Hepatocyte (in vitro differentiated cells): ENCODE measurements at regions not wholly inside any gene's neighbourhood (a gene's known extent, or its start where the extent isn't known, plus 50 kb on each side); places are given as distances from the start of the nearest gene placed in this dataset.

Experiments used
- DNase-seq: peaks from one replicate; pipeline ENCODE4 v3.0.0-alpha.2; 2016; ENCODE audit warnings: low spot score
- H2AFZ ChIP-seq: fragments of 200-600 bp; sonication (generic); 2 replicates; pipeline ENCODE4 v1.6.0; 2016; ENCODE audit warnings: antibody characterized with exemption, mild to moderate bottlenecking
- H3K27ac ChIP-seq: fragments of 200-600 bp; sonication (generic); 2 replicates; pipeline ENCODE4 v1.5.1; 2016; ENCODE audit warnings: mild to moderate bottlenecking
- H3K27me3 ChIP-seq: fragments of 200-600 bp; sonication (generic); 2 replicates; pipeline ENCODE4 v1.6.1; 2016
- H3K36me3 ChIP-seq: fragments of 200-600 bp; sonication (generic); replicated peaks from 2 replicates; pipeline ENCODE4 v1.5.1; 2016; ENCODE audit warnings: low read depth; ENCODE audit not compliant: insufficient read depth
- H3K4me1 ChIP-seq: fragments of 200-600 bp; sonication (generic); 2 replicates; pipeline ENCODE4 v1.5.1; 2016; ENCODE audit warnings: mild to moderate bottlenecking, moderate library complexity; ENCODE audit not compliant: insufficient read depth
- H3K4me2 ChIP-seq: fragments of 200-600 bp; sonication (generic); 2 replicates; pipeline ENCODE4 v1.6.0; 2016
- H3K4me3 ChIP-seq: fragments of 200-600 bp; sonication (generic); 2 replicates; pipeline ENCODE4 v1.5.1; 2016; ENCODE audit warnings: mild to moderate bottlenecking
- H3K79me2 ChIP-seq: fragments of 200-600 bp; sonication (generic); 2 replicates; pipeline ENCODE4 v1.6.0; 2017; ENCODE audit warnings: mild to moderate bottlenecking
- H3K9me2 ChIP-seq: fragments of 200-600 bp; sonication (generic); replicated peaks from 2 replicates; pipeline ENCODE4 v1.6.0; 2017; ENCODE audit warnings: mild to moderate bottlenecking; ENCODE audit not compliant: insufficient read depth
- H3K9me3 ChIP-seq: fragments of 200-600 bp; sonication (generic); 2 replicates; pipeline ENCODE4 v1.5.1; 2016; ENCODE audit warnings: low read depth, mild to moderate bottlenecking
- H4K20me1 ChIP-seq: fragments of 200-600 bp; sonication (generic); 2 replicates; pipeline ENCODE4 v1.6.0; 2016; ENCODE audit warnings: mild to moderate bottlenecking; ENCODE audit not compliant: insufficient read depth, poor library complexity, severe bottlenecking
- EZH2 ChIP-seq: fragments of 200-600 bp; sonication (generic); IDR thresholded peaks from 2 replicates; pipeline ENCODE4 v1.6.1; 2016; ENCODE audit warnings: antibody characterized with exemption, mild to moderate bottlenecking, borderline replicate concordance
- EZH2phosphoT487 ChIP-seq: fragments of 200-600 bp; sonication (generic); IDR thresholded peaks from one replicate; pipeline ENCODE4 v1.6.1; 2018; ENCODE audit warnings: antibody characterized with exemption, mild to moderate bottlenecking, low read depth, moderate library complexity; ENCODE audit not compliant: unreplicated experiment, severe bottlenecking
- WGBS: methylation state at CpG from one replicate; pipeline ENCODE4 v1.1.6; 2016; ENCODE audit warnings: low lambda C conversion rate; ENCODE audit errors: missing lambda C conversion rate; 5-methylcytosine and 5-hydroxymethylcytosine counted together
- TF ChIP-seq, protein P1 (sequence below): fragments of 200-600 bp; sonication (generic); IDR thresholded peaks from 2 replicates; pipeline ENCODE4 v1.5.1; 2016; ENCODE audit warnings: antibody characterized with exemption, mild to moderate bottlenecking; ENCODE audit not compliant: poor library complexity

DNA sequence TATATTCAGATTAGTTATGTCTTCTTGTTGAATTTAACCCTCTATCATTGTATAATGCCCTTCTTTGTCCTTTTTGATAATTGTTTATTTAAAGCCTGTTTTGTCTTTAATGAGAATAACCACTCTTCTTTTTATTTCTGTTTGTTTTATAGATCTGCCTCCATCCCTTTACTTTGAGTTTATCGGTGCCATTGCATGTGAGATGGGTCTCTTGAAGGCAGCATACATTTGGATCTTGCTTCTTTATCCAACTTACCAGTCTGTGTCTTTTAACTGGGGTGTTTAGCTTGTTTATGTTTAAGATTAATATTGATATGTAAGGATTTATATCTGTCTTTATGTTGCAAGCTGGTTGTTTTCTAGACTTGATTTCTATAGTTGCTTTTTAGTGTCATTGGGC lies 115.8 kb downstream of the RTL3 start:
- Histone ChIP-seq H3K4me3 (no peak overlapping the region), H3K4me2 (no peak overlapping the region), H4K20me1 (no peaks in the 10 kb centered on the region), H3K9me3 (no peaks in the 10 kb centered on the region), H3K79me2 (no peaks in the 10 kb centered on the region), H3K27ac (no peak overlapping the region), H3K27me3 (no peaks in the 10 kb centered on the region), H3K9me2 (no peaks in the 10 kb centered on the region), H3K36me3 (no peaks in the 10 kb centered on the region), H2AFZ (no peak overlapping the region), H3K4me1 (no peaks in the 10 kb centered on the region)
- WGBS, result 84% methylated on average over 1 of the region's 1 CpG
- TF ChIP-seq EZH2 (no peak), EZH2phosphoT487 (no peak)
- TF ChIP-seq, protein P1, sequence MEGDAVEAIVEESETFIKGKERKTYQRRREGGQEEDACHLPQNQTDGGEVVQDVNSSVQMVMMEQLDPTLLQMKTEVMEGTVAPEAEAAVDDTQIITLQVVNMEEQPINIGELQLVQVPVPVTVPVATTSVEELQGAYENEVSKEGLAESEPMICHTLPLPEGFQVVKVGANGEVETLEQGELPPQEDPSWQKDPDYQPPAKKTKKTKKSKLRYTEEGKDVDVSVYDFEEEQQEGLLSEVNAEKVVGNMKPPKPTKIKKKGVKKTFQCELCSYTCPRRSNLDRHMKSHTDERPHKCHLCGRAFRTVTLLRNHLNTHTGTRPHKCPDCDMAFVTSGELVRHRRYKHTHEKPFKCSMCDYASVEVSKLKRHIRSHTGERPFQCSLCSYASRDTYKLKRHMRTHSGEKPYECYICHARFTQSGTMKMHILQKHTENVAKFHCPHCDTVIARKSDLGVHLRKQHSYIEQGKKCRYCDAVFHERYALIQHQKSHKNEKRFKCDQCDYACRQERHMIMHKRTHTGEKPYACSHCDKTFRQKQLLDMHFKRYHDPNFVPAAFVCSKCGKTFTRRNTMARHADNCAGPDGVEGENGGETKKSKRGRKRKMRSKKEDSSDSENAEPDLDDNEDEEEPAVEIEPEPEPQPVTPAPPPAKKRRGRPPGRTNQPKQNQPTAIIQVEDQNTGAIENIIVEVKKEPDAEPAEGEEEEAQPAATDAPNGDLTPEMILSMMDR, result no peak
- no peak for DNase-seq

DNA sequence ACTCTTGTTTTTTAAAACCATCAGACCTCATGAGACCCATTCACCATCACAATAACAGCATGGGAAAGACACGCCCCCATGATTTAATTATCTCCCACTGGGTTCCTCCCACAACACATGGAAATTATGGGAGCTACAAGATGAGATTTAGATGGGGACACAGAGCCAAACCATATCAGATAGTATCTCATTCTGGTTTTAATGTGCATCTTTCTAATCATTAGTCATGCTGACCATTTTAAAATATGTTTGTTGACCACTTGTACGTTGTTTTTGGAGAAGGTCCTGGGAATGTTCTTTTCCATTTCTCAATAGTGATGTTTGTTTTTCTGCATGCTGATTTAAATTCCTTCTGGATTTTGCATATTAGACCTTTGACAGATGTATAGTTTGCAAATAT lies 119.0 kb downstream of the RTL3 start:
- no peaks in the 10 kb centered on the region for H3K4me1 ChIP-seq
- no peaks in the 10 kb centered on the region for H3K9me2 ChIP-seq
- no peaks in the 10 kb centered on the region for H3K79me2 ChIP-seq
- TF ChIP-seq EZH2phosphoT487 (no peak), EZH2 (no peak)
- TF ChIP-seq, protein P1, result no peak
- H2AFZ ChIP-seq, result no peak overlapping the region
- H3K4me2 ChIP-seq, result no peak overlapping the region
- no peaks in the 10 kb centered on the region for H3K27me3 ChIP-seq
- no peaks in the 10 kb centered on the region for H3K9me3 ChIP-seq
- H3K36me3 ChIP-seq, result no peaks in the 10 kb centered on the region
- 67% methylated on average over 2 of the region's 2 CpGs for WGBS
- DNase-seq, result no peak
- no peaks in the 10 kb centered on the region for H4K20me1 ChIP-seq
- H3K4me3 ChIP-seq, result no peak overlapping the region
- H3K27ac ChIP-seq, result no peak overlapping the region

DNA sequence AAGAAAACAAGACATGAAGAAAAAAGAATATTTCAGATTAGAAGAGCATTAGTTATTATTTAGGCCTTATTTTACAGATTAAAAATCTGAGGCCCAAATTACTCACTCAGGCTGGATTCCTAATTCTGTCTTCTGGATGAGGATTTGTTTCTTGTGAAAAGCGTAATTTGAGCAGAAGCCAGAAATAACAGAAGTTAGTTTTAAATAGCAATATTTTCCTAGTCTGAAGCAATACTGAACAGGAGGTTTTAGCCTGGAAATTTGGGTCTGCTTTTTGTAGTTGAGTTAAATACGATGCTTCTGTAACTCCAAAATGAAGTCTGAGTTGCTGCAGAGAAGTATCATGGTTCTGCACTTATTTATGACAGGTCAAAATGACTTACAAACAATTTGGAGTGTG lies 124.9 kb downstream of the RTL3 start:
- no peak overlapping the region for H3K4me2 ChIP-seq
- no peaks in the 10 kb centered on the region for H3K27me3 ChIP-seq
- no peaks in the 10 kb centered on the region for H3K79me2 ChIP-seq
- no peak overlapping the region for H3K4me3 ChIP-seq
- H2AFZ ChIP-seq, result no peak overlapping the region
- H3K9me2 ChIP-seq, result no peaks in the 10 kb centered on the region
- H3K9me3 ChIP-seq, result no peaks in the 10 kb centered on the region
- no peak overlapping the region for H3K27ac ChIP-seq
- WGBS, result 76% methylated on average over 2 of the region's 2 CpGs
- TF ChIP-seq EZH2 (no peak), EZH2phosphoT487 (no peak)
- TF ChIP-seq, protein P1, result no peak
- no peak for DNase-seq
- H3K4me1 ChIP-seq, result no peaks in the 10 kb centered on the region
- no peaks in the 10 kb centered on the region for H3K36me3 ChIP-seq
- H4K20me1 ChIP-seq, result no peaks in the 10 kb centered on the region

DNA sequence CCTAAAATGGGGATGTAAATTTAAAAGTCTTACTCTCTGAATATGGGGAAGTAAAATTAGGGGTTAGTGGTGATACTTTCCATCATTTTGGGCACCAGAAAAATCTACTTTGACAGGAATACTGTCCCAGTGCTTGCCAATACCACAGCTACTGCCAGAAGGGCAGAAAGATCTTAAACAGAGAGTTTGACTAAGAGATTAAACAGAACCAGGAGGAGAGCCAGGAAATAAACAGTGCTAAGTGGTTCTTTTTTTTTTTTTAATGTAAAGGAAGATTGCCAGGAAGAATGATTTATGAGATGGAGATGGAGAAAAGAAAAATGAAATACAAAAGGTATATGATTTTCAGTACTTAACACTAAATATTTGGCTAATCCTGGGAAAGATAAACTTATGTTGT lies 126.8 kb downstream of the RTL3 start:
- no peaks in the 10 kb centered on the region for H3K9me2 ChIP-seq
- no peak overlapping the region for H3K4me2 ChIP-seq
- no peak overlapping the region for H3K4me3 ChIP-seq
- no peaks in the 10 kb centered on the region for H3K36me3 ChIP-seq
- H3K4me1 ChIP-seq, result no peaks in the 10 kb centered on the region
- no peak overlapping the region for H2AFZ ChIP-seq
- DNase-seq, result no peak
- no peaks in the 10 kb centered on the region for H4K20me1 ChIP-seq
- H3K27me3 ChIP-seq, result no peaks in the 10 kb centered on the region
- no peaks in the 10 kb centered on the region for H3K9me3 ChIP-seq
- no peak overlapping the region for H3K27ac ChIP-seq
- TF ChIP-seq EZH2 (no peak), EZH2phosphoT487 (no peak)
- TF ChIP-seq, protein P1, result no peak
- H3K79me2 ChIP-seq, result no peaks in the 10 kb centered on the region
